AG04449 (cell line): ENCODE measurements at regions not wholly inside any gene's neighbourhood (a gene's known extent, or its start where the extent isn't known, plus 50 kb on each side); places are given as distances from the start of the nearest gene placed in this dataset.

ENCODE experiments used
- CTCF ChIA-PET: fragments of 350-600 bp; formaldehyde crosslinking; extraction: SDS; loops from one replicate; lab custom pipeline; 2021; ENCODE audit warnings: antibody characterized with exemption; lab: Yijun Ruan, JAX
- POLR2A ChIA-PET: fragments of 400-600, 350-600 bp; formaldehyde crosslinking; extraction: SDS; loops from one replicate; lab custom pipeline; 2020; ENCODE audit warnings: antibody characterized with exemption, inconsistent platforms; lab: Yijun Ruan, JAX
- DNase-seq: peaks from one replicate; pipeline ENCODE4 v3.0.0-alpha.2; 2010; ENCODE audit warnings: low read depth, low spot score
- H3K4me3 ChIP-seq: 2 replicates; pipeline ENCODE4 v1.5.1; 2011; ENCODE audit warnings: low read depth, mild to moderate bottlenecking, control low read depth, low read length
- CTCF ChIP-seq: IDR thresholded peaks from one replicate; pipeline ENCODE4 v1.5.1; 2011; ENCODE audit warnings: mild to moderate bottlenecking, moderate library complexity, low read length, control low read depth, inconsistent platforms; ENCODE audit not compliant: insufficient read depth; ENCODE audit errors: missing control alignments

- no peak overlapping the region for H3K4me3 ChIP-seq
- no peak for DNase-seq
- TF ChIP-seq CTCF, result no peak
- ChIA-PET CTCF (no interaction called here), POLR2A (no interaction called here)
These were observed 132.9 kb upstream of the SPANXC start for GRCh38 chrX:141375011-141375760.

GRCh38 chrX:141341743-141342142 is 99.4 kb upstream of the SPANXC start:
- CTCF ChIA-PET, result no interaction called here
- TF ChIP-seq CTCF, result no peak
- H3K4me3 ChIP-seq, result no peak overlapping the region
- no peak for DNase-seq
- POLR2A ChIA-PET, result no interaction called here

GRCh38 chrX:141341341-141341740 is 99.0 kb upstream of the SPANXC start:
- TF ChIP-seq CTCF, result no peak
- H3K4me3 ChIP-seq, result no peak overlapping the region
- DNase-seq, result peak; percentile 24
- ChIA-PET POLR2A (no interaction called here), CTCF (no interaction called here)

DNA sequence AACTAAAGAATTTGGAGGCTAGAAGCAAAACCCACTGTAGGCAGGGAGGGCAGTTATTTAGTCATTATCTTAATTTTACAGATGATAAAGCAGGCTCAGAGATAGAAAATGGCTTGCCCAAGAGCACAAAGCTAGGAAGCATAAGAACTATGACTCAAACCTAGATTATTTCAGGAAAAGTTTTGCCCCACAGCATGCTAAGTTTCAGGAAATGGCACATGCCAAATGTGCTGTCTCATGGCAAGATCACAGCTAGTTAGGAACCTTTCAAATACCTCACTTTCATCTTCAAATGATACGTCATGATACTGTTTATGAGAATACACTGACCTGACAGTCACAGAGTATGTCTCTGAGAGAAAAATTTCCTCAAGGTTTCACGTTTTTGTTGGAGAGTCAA is 78.5 kb upstream of the SPANXC start:
- ChIA-PET POLR2A (no interaction called here), CTCF (no interaction called here)
- no peak for DNase-seq
- no peak for TF ChIP-seq CTCF
- H3K4me3 ChIP-seq, result no peak overlapping the region

DNA sequence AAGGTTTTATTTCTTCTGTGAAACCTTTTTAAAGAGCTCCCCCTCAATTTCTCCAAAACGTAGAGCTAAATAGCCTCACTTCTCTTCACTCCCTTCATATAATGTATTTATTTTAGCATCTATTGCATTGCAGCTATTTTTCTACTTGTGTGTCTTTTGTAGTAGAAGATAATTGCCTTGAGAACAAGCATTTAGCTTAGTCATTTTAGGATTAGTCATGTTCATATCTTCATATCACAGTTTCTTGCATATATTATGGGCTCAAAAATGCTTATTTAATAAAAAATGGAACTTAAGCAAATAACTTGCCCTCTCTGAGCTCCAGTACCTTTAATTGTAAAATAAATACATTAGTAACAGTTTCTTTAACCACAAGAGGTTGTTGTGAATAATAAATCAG is 72.1 kb upstream of the SPANXC start:
- TF ChIP-seq CTCF, result no peak
- no peak for DNase-seq
- H3K4me3 ChIP-seq, result no peak overlapping the region
- POLR2A ChIA-PET, result no interaction called here
- CTCF ChIA-PET, result interaction anchor here (0.7 kb wide), 1 partner anchor 12 kb away, joined by 3 read pairs; no protein-coding TSS in a partner anchor

DNA sequence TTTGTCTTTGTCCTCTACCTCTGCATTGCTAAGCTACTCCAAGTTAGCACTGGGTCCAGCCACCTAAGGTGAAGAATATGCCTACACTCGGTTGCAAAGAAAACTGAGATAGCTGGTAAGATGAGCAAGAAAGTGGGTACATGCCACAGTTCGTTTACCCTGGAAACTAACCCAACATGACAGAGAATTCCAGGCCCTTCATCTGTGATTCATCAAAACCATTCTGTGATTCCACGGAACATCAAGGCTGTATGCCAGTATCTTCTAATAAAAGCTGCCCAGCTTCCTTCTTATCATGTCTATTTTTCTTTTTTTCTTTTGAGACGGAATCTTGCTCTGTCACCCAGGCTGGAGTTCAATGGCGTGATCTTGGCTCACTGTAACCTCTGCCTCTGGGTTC is 58.7 kb upstream of the SPANXC start:
- DNase-seq, result no peak
- TF ChIP-seq CTCF, result no peak
- CTCF ChIA-PET, result no interaction called here
- no peak overlapping the region for H3K4me3 ChIP-seq
- POLR2A ChIA-PET, result no interaction called here
